Activated naive CD4-positive, alpha-beta T cell treated with anti-CD3 and anti-CD28 coated beads, Interleukin-2, amount 50 U/mL, for 72 hours (primary cell): ENCODE measurements at regions not wholly inside any gene's neighbourhood (a gene's known extent, or its start where the extent isn't known, plus 50 kb on each side); places are given as distances from the start of the nearest gene placed in this dataset.

ENCODE experiments used
- ATAC-seq, 2 donors: fragments of 150-1000 bp; cut with Tn5 transposase; 2 replicates each; pipeline ENCODE4 v1.10.0; 2021; ENCODE audit warnings: mild to moderate bottlenecking in 2 of 2, moderate library complexity in 2 of 2
- DNase-seq, 2 donors: peaks; one replicate each; pipeline ENCODE4 v3.0.0; 2021 to 2022; ENCODE audit warnings: low spot score in 2 of 2
- H3K27ac Mint-ChIP-seq, 2 donors: one replicate each; pipeline ENCODE4 v1.8.0; 2022; ENCODE audit warnings: mild to moderate bottlenecking in 2 of 2, mixed read lengths in 2 of 2
- H3K36me3 Mint-ChIP-seq, 2 donors: one replicate each; pipeline ENCODE4 v1.8.0; 2022; ENCODE audit warnings: mixed read lengths in 2 of 2
- H3K9me3 Mint-ChIP-seq, 2 donors: one replicate each; pipeline ENCODE4 v1.8.0; 2022; ENCODE audit warnings: mixed read lengths in 2 of 2

- no peak for ATAC-seq
- DNase-seq, result no peak
- H3K27ac Mint-ChIP-seq, result no peak overlapping the region
- peaks cover 12 to 14% of the 10 kb centered on the region in 2 donors for H3K9me3 Mint-ChIP-seq
- peaks cover 11 to 27% of the 10 kb centered on the region in 2 donors for H3K36me3 Mint-ChIP-seq
These were observed 458.3 kb downstream of the COG6 start for GRCh38 chr13:40113643-40114304.

GRCh38 chr13:40114305-40114896 lies 458.9 kb downstream of the COG6 start:
- DNase-seq, result no peak
- Mint-ChIP-seq H3K27ac (no peak overlapping the region), H3K9me3 (peaks cover 12 to 18% of the 10 kb centered on the region in 2 donors), H3K36me3 (peaks cover 14 to 32% of the 10 kb centered on the region in 2 donors)
- ATAC-seq, result no peak

GRCh38 chr13:40115426-40115825 lies 460.0 kb downstream of the COG6 start:
- Mint-ChIP-seq H3K9me3 (peaks cover 6 to 26% of the 10 kb centered on the region in 2 donors), H3K36me3 (peaks cover 14 to 35% of the 10 kb centered on the region in 2 donors), H3K27ac (peak overlapping the region in 1 of 2 donors; percentile 83)
- ATAC-seq (no peak), DNase-seq (no peak)

- peaks cover 11 to 33% of the 10 kb centered on the region in 2 donors for H3K36me3 Mint-ChIP-seq
- H3K27ac Mint-ChIP-seq, result peak overlapping the region in 1 of 2 donors; percentile 83
- peaks cover 0 to 20% of the 10 kb centered on the region in 2 donors for H3K9me3 Mint-ChIP-seq
- ATAC-seq (peak; percentile 67 to 79), DNase-seq (no peak)
These were observed 460.5 kb downstream of the COG6 start for GRCh38 chr13:40116008-40116407.

- ATAC-seq, result peak in 1 of 2 donors; percentile 40
- peaks cover 11 to 24% of the 10 kb centered on the region in 2 donors for H3K36me3 Mint-ChIP-seq
- DNase-seq, result no peak
- H3K9me3 Mint-ChIP-seq, result peaks cover 0 to 17% of the 10 kb centered on the region in 2 donors
- no peak overlapping the region for H3K27ac Mint-ChIP-seq
These were observed 462.9 kb downstream of the COG6 start for GRCh38 chr13:40118337-40118736.

GRCh38 chr13:40119852-40120251 lies 464.4 kb downstream of the COG6 start:
- no peak for DNase-seq
- ATAC-seq, result no peak
- Mint-ChIP-seq H3K36me3 (peaks cover 11 to 23% of the 10 kb centered on the region in 2 donors), H3K27ac (no peak overlapping the region), H3K9me3 (peaks cover 0 to 19% of the 10 kb centered on the region in 2 donors)

GRCh38 chr13:40120288-40120687 lies 464.8 kb downstream of the COG6 start:
- H3K9me3 Mint-ChIP-seq, result peaks cover 0 to 19% of the 10 kb centered on the region in 2 donors
- H3K36me3 Mint-ChIP-seq, result peaks cover 11 to 23% of the 10 kb centered on the region in 2 donors
- H3K27ac Mint-ChIP-seq, result no peak overlapping the region
- ATAC-seq (no peak), DNase-seq (no peak)

- H3K36me3 Mint-ChIP-seq, result peaks cover 11 to 21% of the 10 kb centered on the region in 2 donors
- no peak overlapping the region for H3K27ac Mint-ChIP-seq
- H3K9me3 Mint-ChIP-seq, result peaks cover 0 to 19% of the 10 kb centered on the region in 2 donors
- ATAC-seq, result no peak
- no peak for DNase-seq
These were observed 465.3 kb downstream of the COG6 start for GRCh38 chr13:40120781-40121180.

- Mint-ChIP-seq H3K9me3 (peaks cover 0 to 20% of the 10 kb centered on the region in 2 donors), H3K27ac (no peak overlapping the region)
- DNase-seq, result no peak
These were observed 466.3 kb downstream of the COG6 start for GRCh38 chr13:40121722-40122121.

GRCh38 chr13:40123962-40124632 lies 468.6 kb downstream of the COG6 start:
- no peak for DNase-seq
- no peak overlapping the region for H3K27ac Mint-ChIP-seq
- H3K36me3 Mint-ChIP-seq, result peaks cover 12 to 38% of the 10 kb centered on the region in 2 donors
- ATAC-seq, result no peak
- peaks cover 7 to 33% of the 10 kb centered on the region in 2 donors for H3K9me3 Mint-ChIP-seq

More at GRCh38 chr13:40121722-40122121, 466.3 kb downstream of the COG6 start:
- peaks cover 11 to 21% of the 10 kb centered on the region in 2 donors for H3K36me3 Mint-ChIP-seq
- ATAC-seq, result no peak

- H3K36me3 Mint-ChIP-seq, result peaks cover 12 to 38% of the 10 kb centered on the region in 2 donors
- H3K27ac Mint-ChIP-seq, result no peak overlapping the region
- H3K9me3 Mint-ChIP-seq, result peaks cover 12 to 33% of the 10 kb centered on the region in 2 donors
- no peak for DNase-seq
- no peak for ATAC-seq
These were observed 469.2 kb downstream of the COG6 start for GRCh38 chr13:40124633-40125015.

GRCh38 chr13:40125336-40125735 lies 469.9 kb downstream of the COG6 start:
- DNase-seq, result no peak
- Mint-ChIP-seq H3K27ac (no peak overlapping the region), H3K36me3 (peaks cover 12 to 38% of the 10 kb centered on the region in 2 donors), H3K9me3 (peaks cover 14 to 33% of the 10 kb centered on the region in 2 donors)
- ATAC-seq, result no peak

- Mint-ChIP-seq H3K9me3 (peaks cover 14 to 40% of the 10 kb centered on the region in 2 donors), H3K27ac (no peak overlapping the region), H3K36me3 (peaks cover 12 to 44% of the 10 kb centered on the region in 2 donors)
- ATAC-seq (no peak), DNase-seq (no peak)
These were observed 471.0 kb downstream of the COG6 start for GRCh38 chr13:40126306-40127085.

- peaks cover 13 to 44% of the 10 kb centered on the region in 2 donors for H3K36me3 Mint-ChIP-seq
- no peak for ATAC-seq
- no peak overlapping the region for H3K27ac Mint-ChIP-seq
These were observed 472.0 kb downstream of the COG6 start for GRCh38 chr13:40127476-40127875.

GRCh38 chr13:40127925-40128324 lies 472.5 kb downstream of the COG6 start:
- peaks cover 17 to 44% of the 10 kb centered on the region in 2 donors for H3K36me3 Mint-ChIP-seq
- H3K27ac Mint-ChIP-seq, result no peak overlapping the region
- DNase-seq, result no peak
- ATAC-seq, result no peak
- peaks cover 14 to 47% of the 10 kb centered on the region in 2 donors for H3K9me3 Mint-ChIP-seq

More at GRCh38 chr13:40127476-40127875, 472.0 kb downstream of the COG6 start:
- peaks cover 14 to 47% of the 10 kb centered on the region in 2 donors for H3K9me3 Mint-ChIP-seq
- DNase-seq, result no peak

GRCh38 chr13:40129467-40129866 lies 474.0 kb downstream of the COG6 start:
- Mint-ChIP-seq H3K9me3 (peaks cover 14 to 40% of the 10 kb centered on the region in 2 donors), H3K27ac (peak overlapping the region in 1 of 2 donors; percentile 64)

More at GRCh38 chr13:40129467-40129866, 474.0 kb downstream of the COG6 start:
- peaks cover 17 to 44% of the 10 kb centered on the region in 2 donors for H3K36me3 Mint-ChIP-seq
- DNase-seq, result no peak
- ATAC-seq, result no peak
